Epithelial cell of esophagus (primary cell): ENCODE measurements at regions not wholly inside any gene's neighbourhood (a gene's known extent, or its start where the extent isn't known, plus 50 kb on each side); places are given as distances from the start of the nearest gene placed in this dataset.

ENCODE experiments used
- DNase-seq: peaks from one replicate; pipeline ENCODE4 v3.0.0; 2010; ENCODE audit warnings: low read depth
- H3K4me3 ChIP-seq: 2 replicates; pipeline ENCODE4 v1.5.1; 2011; ENCODE audit warnings: mild to moderate bottlenecking, low read length, control low read depth
- CTCF ChIP-seq: IDR thresholded peaks from 2 replicates; pipeline ENCODE4 v1.5.1; 2011; ENCODE audit warnings: low read depth, mild to moderate bottlenecking, low read length, control low read depth, inconsistent platforms; ENCODE audit not compliant: insufficient read depth; ENCODE audit errors: missing control alignments

- H3K4me3 ChIP-seq: no peak overlapping the region
- DNase-seq: no peak
- no peak for TF ChIP-seq CTCF
Observed at GRCh38 chr12:113649256-113649830, 177.7 kb upstream of the LHX5 start.

- no peak overlapping the region for H3K4me3 ChIP-seq
- DNase-seq: no peak
- no peak for TF ChIP-seq CTCF
Observed at GRCh38 chr12:113647048-113647447, 175.4 kb upstream of the LHX5 start.

GRCh38 chr12:113645603-113646002, 173.9 kb upstream of the LHX5 start:
- H3K4me3 ChIP-seq: no peak overlapping the region
- no peak for DNase-seq
- no peak for TF ChIP-seq CTCF

GRCh38 chr12:113645183-113645582, 173.5 kb upstream of the LHX5 start:
- DNase-seq: no peak
- no peak overlapping the region for H3K4me3 ChIP-seq
- no peak for TF ChIP-seq CTCF

GRCh38 chr12:113643177-113643974, 171.7 kb upstream of the LHX5 start:
- DNase-seq: no peak
- TF ChIP-seq CTCF: no peak
- H3K4me3 ChIP-seq: no peak overlapping the region

GRCh38 chr12:113642672-113643071, 171.0 kb upstream of the LHX5 start:
- no peak for TF ChIP-seq CTCF
- H3K4me3 ChIP-seq: no peak overlapping the region
- DNase-seq: no peak

- DNase-seq: no peak
- no peak for TF ChIP-seq CTCF
- H3K4me3 ChIP-seq: no peak overlapping the region
Observed at GRCh38 chr12:113642216-113642615, 170.5 kb upstream of the LHX5 start.
